GM21526 (cell line): ENCODE measurements at regions not wholly inside any gene's neighbourhood (a gene's known extent, or its start where the extent isn't known, plus 50 kb on each side); places are given as distances from the start of the nearest gene placed in this dataset.
"Not testable (repeated sequence)": the region's sequence is repeated elsewhere in the genome, so short reads cannot be mapped to it uniquely, and the experiment has no call there.

Source experiments
- ATAC-seq: cut with Tn5 transposase; IDR thresholded peaks from one replicate; pipeline ENCODE4 v1.9.1; 2021; ENCODE audit warnings: moderate library complexity; ENCODE audit not compliant: unreplicated experiment, low FRiP score

DNA sequence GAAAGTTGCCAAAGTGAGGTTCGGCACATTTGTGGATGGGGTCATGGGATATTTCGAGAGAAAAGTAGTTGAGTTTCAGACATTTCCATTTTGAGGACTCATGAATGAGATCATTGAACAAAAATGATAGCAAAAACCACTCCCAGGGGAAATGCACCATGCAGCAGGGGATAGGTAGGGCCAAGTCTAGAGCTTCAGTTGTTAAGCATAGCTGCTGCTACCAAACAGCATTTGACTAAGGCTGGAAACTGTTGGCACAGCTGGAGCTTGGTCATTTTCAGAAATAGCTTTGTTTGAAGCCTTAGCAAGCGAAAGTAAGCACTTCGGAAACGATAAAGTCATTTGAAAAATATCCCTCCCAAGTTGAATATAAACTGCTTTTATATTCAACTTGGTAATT is 431.8 kb downstream of the SOCS6 start:
- ATAC-seq: no peak

DNA sequence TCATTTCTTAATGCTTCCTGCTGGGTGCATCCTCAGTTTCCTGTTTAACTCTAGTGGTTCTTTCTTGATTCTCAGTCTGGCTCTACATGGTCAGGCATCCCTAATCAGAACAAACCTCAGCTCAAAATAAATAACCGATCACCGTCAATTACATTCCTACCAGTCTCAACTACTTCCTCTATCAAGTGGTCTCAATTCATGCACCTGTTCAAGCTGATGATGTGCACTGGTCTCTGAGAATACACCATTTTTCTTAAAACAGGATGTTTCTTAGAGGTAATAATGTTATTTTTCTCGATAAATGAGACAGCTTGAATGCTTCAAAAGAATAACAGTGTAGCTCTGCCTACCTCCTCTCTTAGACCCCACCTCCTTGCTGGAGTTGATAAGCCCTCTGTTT is 420.9 kb downstream of the SOCS6 start:
- no peak for ATAC-seq

DNA sequence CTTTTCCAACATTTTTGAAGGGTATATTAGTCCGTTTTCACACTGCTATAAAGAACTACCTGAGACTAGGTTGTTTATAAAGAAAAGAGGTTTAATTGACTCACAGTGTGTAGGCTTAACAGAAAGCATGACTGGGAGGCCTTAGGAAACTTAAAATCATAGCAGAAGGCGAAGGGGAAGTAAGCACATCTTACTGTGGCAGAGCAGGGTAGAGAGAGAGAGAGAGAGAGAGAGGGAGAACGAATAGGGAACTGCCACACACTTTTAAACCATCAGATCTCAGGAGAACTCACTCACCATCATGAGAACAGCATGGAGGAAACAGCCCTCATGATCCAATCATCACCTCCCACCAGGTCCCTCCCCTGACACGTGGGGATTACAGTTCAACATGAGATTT is 420.3 kb downstream of the SOCS6 start:
- no peak for ATAC-seq

DNA sequence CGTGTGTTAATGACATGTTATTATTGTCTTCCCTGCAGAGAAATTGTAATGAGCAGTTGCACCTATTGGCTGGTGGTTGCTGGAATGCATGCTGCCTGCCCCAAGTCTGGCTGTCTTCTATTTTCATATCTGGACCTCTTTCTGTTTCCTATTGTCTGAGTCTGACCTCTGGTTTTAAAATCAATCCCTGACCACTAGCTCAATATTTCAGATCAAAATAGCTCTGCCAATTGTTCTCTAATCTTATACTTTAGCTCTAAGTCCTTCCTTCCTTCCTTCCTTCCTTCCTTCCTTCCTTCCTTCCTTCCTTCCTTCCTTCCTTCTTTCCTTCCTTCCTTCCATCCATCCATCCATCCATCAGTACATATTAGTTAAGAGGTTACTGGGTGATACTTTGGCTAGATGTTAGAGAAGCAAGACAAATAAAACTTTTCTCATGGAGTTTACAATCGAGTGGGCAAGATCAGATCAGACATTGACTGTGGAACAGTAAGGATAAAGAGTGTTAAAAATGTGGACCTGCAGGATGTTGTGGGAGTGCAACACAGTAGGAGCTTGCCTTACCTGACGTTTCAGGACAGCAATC is 417.1 kb downstream of the SOCS6 start:
- ATAC-seq: no peak

DNA sequence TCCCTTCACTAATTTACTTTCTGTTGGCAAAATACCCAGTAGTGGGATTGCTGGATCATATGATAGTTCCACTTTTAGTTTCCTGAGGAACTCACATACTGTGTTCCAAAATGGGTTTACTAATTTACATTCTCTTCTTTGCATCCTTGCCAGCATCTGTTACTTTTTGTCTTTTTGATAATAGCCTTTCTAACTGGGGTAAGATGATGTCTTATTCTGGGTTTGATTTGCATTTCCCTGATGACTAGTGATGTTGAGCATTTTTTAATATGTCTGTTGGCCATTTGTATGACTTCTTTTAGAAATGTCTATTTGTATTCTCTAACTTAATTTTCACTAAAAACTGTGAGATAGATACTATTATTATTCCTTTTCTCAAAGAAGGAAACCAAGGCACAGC is 411.7 kb downstream of the SOCS6 start:
- ATAC-seq: no peak

DNA sequence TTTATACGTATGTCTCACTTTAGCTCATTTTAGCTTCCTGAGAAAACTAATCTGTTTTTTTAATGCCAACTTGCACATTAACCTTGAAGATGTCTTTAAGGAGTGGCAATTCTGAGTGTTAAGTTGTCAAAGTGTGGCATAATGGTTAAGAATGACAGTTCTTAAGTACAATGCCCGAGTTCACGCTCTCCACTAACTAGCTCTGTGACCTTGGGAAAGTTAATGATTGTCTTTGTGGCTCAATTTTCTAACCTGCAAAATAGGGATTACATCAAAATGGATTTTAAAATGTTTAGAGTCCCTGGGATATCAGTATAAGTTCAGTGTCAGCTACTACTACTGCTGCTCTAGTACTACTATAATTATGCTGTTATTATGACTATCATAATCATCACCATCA is 409.7 kb downstream of the SOCS6 start:
- ATAC-seq: no peak

DNA sequence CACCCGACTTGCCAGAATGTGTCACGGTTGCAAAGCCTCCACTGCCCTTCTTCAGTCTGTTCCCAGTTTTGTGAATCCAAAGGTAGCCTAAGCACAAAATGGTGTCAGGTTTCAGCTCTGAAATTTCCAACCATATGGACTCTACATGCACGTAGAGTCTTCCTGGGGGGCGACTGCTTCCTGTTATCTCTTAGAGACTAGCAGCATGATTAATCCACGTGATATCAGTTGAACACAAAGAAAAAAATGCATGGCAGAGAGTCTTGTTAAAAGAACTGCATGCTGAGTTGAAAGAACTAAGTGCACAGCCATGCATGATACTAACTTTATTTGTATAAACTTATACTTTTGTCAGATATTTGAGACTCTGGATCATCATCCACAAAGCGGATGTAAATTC is 404.4 kb downstream of the SOCS6 start:
- no peak for ATAC-seq

DNA sequence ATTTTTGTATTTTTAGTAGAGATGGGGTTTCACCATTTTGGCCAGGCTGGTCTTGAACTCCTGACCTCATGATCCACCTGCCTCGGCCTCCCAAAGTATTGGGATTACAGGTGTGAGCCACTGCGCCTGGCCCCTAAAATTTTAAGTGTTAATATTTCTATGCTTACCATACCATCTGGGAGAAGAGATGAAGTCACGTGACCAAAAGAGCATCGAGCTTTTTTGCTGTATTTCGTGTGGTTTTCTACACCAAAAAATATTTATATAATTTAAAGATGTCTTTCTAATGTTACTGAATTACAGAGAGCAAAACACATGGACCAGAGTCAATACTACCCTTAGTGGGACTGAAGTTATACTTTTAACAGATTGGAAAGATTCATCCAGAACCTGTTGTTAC is 400.9 kb downstream of the SOCS6 start:
- ATAC-seq: not testable (repeated sequence)

DNA sequence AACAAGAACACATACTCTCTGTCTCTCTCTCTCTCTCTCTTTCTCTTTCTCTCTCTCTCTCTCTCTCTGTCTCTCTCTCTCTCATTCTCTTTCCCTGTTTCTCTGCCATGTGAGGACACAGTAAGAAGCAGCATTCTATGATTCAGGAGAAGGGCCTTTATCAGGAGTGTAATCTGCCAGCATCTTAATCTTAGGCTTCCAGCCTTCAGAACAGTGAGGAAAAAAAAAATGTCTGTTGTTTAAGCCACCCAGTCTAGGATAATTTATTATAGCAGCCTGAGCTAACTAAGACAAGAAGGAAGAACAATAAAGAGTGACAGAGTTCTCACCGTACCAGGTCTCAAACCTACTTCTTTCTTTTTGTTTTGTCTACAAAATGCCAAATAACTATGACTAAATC is 399.4 kb downstream of the SOCS6 start:
- no peak for ATAC-seq

DNA sequence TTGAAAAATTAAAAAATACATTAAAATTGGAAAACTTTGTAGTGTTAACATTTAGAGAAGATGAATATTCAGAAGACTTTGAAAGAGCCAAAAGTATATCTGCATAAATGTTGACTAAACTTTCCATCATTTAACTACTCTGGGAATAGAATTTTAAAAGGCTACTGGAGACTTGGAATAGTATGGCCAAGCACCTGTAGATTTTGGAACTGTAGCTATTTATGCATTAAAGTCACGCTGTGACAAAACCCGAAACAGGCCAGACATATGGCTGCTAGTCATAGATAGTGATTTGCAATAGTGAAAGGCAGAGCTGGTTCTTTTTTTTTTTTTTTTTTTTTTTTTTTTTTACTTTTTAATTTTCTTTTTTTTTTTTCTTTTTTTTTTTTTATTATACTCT is 396.0 kb downstream of the SOCS6 start:
- no peak for ATAC-seq

DNA sequence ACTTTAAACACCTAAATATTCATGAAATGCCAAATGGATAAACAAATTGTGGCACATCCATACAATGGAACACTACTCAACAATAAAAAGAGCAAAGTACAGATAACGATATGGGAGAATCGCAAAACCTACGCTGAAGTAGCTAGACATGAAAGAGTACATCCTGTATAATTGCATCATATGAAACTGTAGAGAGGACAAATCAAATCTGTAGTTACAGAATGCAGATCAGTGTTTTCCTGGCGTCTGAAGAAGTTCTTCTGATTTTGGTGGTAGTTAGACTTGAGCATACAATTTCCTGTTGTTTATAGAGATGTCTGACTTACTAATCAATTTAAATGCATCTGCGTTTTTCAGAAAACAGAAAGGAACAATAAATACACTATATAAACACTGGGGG is 394.4 kb downstream of the SOCS6 start:
- ATAC-seq: no peak

DNA sequence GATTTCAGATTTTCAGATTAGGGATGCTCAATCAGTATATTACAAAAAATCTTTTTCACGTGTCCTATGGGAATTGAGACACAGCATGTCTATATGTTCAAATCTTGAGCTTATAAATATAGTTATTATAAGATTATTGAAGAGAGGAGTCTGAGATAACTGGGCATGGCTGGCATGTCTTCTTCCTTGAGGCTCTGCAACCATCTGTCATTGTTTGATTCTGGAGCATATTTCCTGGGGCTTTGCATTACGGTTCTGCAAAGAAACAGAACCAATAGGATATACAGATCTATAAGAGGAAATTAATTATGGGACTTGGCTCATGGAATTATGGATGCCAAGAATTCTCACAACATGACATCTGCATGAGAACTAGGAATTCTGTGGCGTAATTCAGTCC is 386.1 kb downstream of the SOCS6 start:
- ATAC-seq: no peak

DNA sequence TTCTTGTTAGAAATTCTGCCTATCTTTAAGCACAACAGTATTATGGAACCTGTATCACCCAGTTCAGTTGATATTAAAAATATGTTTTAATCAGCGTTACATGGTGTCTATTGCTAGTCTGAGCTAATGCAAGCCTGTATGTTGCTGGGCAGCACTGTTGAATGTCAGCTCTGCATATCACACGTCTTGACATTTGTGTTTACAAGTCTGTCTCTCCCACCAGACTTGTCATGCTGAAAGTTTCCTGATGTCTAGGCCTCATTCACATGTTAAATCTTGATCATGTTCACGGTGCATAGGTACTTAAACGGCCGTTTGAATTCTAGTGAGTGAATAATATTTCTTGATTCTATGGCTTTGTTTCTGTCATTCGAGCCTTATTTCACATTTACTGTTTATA is 385.0 kb downstream of the SOCS6 start:
- ATAC-seq: no peak

DNA sequence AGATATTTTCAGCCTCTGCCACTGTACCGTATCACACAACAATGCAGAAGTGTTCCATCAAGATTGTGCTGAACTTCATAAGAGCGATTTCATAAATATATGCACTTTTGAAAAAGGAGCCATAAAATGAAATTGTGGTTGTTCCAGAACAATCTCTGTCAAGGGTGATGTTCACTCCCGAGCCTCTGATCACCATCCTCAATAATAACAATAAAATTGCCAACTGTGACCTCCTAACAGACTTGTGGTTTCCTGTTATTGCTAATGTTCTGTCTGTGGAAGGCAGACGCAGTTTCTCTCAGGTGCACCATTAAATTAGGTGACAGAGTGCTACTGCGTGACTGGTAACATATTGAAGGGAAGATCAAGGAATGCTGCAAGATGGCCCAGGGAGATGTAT is 383.7 kb downstream of the SOCS6 start:
- ATAC-seq: no peak

DNA sequence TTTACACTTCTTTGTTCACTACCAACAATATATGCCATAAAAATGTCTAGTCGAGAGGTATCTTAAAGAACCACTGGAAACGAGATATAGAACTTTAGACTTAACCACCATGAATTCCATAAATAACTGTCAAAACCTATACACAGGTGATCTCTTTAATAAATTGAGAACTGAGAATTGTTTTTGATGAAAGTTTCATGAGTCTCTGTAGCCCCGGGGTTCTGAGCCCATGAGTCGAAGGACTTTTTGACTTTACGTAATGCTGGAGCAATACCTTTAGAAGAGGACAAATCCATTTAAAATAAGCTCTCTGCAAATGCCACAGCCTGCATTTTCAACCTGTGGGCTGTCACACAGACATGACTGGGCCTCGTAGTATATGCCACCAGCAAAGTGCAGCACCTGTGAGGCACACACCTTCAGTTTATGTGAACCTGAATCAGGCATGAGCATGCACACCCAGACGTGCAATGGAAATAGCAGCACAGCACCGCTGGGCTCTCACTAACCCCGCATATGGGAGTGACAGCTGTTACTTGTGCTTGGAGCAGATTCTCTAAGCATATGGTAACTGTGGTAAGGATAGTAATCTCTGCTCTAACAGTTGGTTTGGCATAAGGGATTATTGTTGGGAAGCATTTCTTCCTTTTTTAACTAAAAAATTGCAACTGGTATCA is 383.2 kb downstream of the SOCS6 start:
- no peak for ATAC-seq

DNA sequence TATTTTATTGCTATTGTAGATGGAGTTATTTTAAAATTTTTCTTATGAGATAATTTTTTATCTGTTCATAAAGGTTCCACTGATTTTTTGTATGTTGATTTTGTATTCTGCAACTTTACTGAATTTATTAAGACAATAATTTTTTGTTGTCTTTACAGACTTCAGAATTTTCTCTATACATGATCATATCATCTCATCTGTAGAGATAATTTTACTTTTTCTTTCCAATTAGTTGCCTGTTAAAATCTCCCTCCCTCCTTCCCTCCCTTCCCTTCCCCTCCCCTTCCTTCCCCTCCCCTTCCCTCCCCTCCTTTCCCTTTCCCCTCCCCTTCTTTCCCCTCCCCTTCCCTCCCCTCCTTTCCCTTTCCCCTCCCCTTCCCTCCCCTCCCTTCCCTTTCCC is 378.1 kb downstream of the SOCS6 start:
- no peak for ATAC-seq

DNA sequence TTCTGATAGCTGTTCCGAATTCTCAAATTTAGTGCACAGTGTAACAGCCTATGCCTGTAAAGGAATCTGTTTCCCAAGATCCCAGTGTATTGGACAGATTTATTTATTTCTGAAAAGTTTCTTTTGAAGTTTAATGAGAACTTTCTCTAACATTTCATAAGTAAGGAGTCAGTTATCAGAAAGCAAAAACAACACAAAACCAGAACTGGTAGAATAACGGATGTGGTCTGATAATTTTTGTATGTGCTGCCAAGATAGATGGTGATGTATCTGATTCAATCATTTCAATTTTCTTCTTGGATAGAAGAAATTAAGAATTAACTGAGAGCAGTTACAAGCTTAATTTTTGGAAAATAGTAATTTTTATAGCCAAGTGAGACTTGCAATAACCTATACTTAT is 374.3 kb downstream of the SOCS6 start:
- ATAC-seq: no peak

DNA sequence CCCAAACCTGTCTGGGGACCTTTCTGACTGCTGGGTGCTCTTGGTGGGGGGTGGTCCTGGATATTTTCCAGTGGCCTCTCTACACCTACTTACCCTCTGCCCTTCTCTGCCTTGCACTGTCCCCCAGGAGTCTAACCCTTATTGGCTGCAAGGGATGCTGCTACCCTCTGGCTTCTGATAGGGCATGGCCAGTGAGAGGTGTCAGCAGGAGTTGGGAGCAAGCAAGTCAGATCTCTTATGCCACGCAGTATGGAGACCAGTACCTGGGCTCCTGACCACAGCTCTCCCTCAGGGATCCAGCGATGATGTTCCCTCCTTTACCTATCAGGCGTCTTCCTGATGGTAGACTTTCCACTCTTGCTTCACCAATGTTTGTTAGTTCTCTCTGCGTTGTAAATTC is 373.7 kb downstream of the SOCS6 start:
- ATAC-seq: no peak

DNA sequence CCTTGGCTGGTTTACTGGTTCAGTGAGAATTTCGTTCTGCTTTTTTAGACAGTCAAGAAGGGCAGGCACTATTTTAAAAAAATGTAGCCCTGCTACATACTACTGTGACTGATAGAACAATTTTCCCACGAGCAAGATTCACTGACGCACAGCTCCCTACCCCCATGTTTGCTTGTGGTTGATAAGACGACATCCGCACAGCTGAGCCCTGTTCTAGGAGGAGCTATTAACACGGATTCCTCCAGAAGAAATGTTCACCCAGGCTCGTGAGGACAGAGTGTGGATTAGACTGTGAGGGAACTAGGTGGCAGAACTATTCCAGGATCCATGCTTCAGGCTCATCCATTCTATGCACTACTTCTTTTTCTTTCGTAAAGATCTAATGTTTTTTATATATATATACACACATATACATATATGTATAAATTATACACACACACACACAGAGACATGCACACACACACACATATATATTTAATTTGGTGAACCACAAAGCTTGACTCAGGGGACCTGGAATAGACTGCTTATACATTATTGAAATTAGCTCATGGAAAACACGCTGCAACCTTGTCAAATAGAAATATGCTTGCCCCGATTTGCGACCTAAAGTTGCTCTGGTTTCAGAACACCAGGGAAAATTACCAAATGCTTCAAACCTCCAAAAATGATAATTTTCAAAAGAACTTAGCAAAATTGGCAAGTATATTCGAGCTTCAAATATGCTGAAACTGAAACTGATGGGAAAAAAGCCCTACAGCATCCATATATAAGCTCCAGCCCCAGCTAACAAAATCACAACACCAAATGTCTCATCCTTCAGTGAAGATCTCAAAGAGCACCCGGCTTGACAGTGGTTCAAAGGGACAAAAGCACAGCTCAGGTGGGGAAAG is 370.4 kb downstream of the SOCS6 start:
- no peak for ATAC-seq

DNA sequence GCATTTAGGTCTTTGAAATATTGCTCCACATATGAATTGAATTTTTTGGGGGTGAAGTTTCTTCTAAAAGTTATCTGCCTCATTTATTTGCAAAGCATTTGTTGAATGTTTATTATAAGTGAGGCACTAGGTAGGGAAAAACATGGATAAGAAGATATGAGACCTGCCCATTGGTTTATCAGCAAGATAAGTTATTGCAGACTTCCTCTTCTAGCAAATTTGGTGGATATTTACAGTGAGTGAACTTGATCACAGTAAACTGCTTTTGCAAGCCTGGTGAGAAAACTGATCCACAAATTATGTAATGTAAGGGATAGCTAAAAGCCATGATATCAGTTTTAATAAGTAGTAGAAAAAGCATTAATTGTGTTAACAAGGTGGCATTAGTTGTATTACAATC is 364.8 kb downstream of the SOCS6 start:
- no peak for ATAC-seq

DNA sequence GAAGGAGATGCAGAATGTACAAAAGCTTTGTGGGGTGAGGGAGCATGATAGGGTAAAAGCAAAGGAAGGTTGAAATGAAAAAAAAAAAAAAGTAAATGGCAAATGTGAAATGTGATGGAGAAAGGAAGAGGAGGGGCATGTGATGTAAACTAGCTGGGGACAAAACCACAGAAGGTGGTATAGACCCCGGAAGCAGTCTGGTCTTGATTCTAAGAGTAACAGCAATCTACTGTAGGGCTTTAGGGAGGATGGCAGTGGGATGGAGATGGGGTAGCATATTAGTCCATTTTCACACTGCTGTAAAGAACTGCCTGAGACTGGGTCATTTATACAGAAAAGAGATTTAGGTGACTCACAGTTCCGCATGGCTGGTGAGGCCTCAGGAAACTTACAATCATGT is 362.0 kb downstream of the SOCS6 start:
- ATAC-seq: no peak

DNA sequence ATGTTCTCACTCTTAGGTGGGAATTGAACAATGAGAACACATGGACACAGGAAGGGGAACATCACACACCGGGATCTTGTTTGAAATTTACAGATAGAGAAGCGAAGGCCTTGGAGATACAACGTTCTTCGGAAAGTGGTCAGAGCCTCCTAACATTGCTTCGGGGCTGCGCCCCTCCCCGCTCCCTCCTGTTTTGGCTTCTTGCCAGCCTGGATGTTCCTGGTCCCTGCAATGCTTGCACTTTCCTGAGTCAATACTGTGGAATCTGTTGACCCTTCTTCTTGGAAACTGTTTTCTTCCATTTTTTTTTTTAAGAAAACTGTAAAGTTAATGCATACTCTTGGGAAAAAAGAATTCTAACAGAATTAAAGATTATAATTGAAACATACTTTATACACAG is 360.8 kb downstream of the SOCS6 start:
- ATAC-seq: no peak
